OCI-LY1 (cell line): ENCODE measurements at regions not wholly inside any gene's neighbourhood (a gene's known extent, or its start where the extent isn't known, plus 50 kb on each side); places are given as distances from the start of the nearest gene placed in this dataset.

Source experiments
- H2AFZ ChIP-seq: fragments of 200-600 bp; sonication (generic), shearing (Covaris generic); 2 replicates; pipeline ENCODE4 v1.6.0; 2014; ENCODE audit warnings: antibody characterized with exemption, mild to moderate bottlenecking, low read length
- H3F3A ChIP-seq: fragments of 200-600 bp; sonication (generic), shearing (Covaris generic); 2 replicates; pipeline ENCODE4 v1.6.0; 2014; ENCODE audit warnings: mild to moderate bottlenecking, antibody characterized with exemption, low read length, moderate library complexity; ENCODE audit not compliant: insufficient read depth
- H3K27ac ChIP-seq: fragments of 200-600 bp; sonication (generic); 2 replicates; pipeline ENCODE4 v1.5.1; 2014; ENCODE audit warnings: low read length, mixed run types, mild to moderate bottlenecking, low read depth; ENCODE audit not compliant: poor library complexity, severe bottlenecking
- H3K27me3 ChIP-seq: fragments of 200-600 bp; sonication (generic); 2 replicates; pipeline ENCODE4 v1.6.0; 2014; ENCODE audit warnings: antibody characterized with exemption, mild to moderate bottlenecking, low read length, moderate library complexity; ENCODE audit not compliant: insufficient read depth
- H3K36me3 ChIP-seq: fragments of 200-600 bp; sonication (generic); 2 replicates; pipeline ENCODE4 v1.6.1; 2014; ENCODE audit warnings: mild to moderate bottlenecking, antibody characterized with exemption, low read length, moderate library complexity, mixed read lengths; ENCODE audit not compliant: insufficient read depth
- H3K4me1 ChIP-seq: fragments of 200-600 bp; sonication (generic); 2 replicates; pipeline ENCODE4 v1.5.1; 2014; ENCODE audit warnings: mild to moderate bottlenecking, low read length, moderate library complexity; ENCODE audit not compliant: insufficient read depth, severe bottlenecking
- H3K4me2 ChIP-seq: fragments of 200-600 bp; sonication (generic), shearing (Covaris generic); 2 replicates; pipeline ENCODE4 v1.6.1; 2014; ENCODE audit warnings: low read length
- H3K4me3 ChIP-seq: fragments of 200-600 bp; sonication (generic); 2 replicates; pipeline ENCODE4 v1.5.1; 2014; ENCODE audit warnings: low read length, low read depth, mild to moderate bottlenecking, mixed read lengths; ENCODE audit not compliant: poor library complexity, severe bottlenecking
- H3K79me2 ChIP-seq: fragments of 200-600 bp; shearing (Covaris generic); 2 replicates; pipeline ENCODE4 v1.6.1; 2016; ENCODE audit warnings: mixed run types, low read length, mixed read lengths; ENCODE audit not compliant: insufficient read depth
- H3K9ac ChIP-seq: fragments of 200-600 bp; sonication (generic), shearing (Covaris generic); 2 replicates; pipeline ENCODE4 v1.6.1; 2014; ENCODE audit warnings: mild to moderate bottlenecking, low read length, mixed read lengths
- H3K9me2 ChIP-seq: fragments of 200-600 bp; sonication (generic), shearing (Covaris generic); 2 replicates; pipeline ENCODE4 v1.6.1; 2014; ENCODE audit warnings: low read depth, mild to moderate bottlenecking, low read length, mixed read lengths
- H3K9me3 ChIP-seq: fragments of 200-600 bp; shearing (Covaris generic); 2 replicates; pipeline ENCODE4 v1.6.1; 2014; ENCODE audit warnings: low read length, mixed read lengths
- H4K20me1 ChIP-seq: fragments of 200-600 bp; sonication (generic), shearing (Covaris generic); 2 replicates; pipeline ENCODE4 v1.6.0; 2016; ENCODE audit warnings: mild to moderate bottlenecking, low read length; ENCODE audit not compliant: insufficient read depth
- CTCF ChIP-seq: fragments of 200-600 bp; sonication (generic), shearing (Covaris generic); IDR thresholded peaks from 2 replicates; pipeline ENCODE4 v1.5.1; 2017; ENCODE audit warnings: mild to moderate bottlenecking, antibody characterized with exemption, low read length, moderate library complexity, mixed read lengths
- EZH2 ChIP-seq: fragments of 200-600 bp; sonication (generic), shearing (Covaris generic); IDR thresholded peaks from 2 replicates; pipeline ENCODE4 v1.8.0; 2017; ENCODE audit warnings: borderline replicate concordance, mixed run types, mild to moderate bottlenecking, antibody characterized with exemption, low read length, moderate library complexity, mixed read lengths

DNA sequence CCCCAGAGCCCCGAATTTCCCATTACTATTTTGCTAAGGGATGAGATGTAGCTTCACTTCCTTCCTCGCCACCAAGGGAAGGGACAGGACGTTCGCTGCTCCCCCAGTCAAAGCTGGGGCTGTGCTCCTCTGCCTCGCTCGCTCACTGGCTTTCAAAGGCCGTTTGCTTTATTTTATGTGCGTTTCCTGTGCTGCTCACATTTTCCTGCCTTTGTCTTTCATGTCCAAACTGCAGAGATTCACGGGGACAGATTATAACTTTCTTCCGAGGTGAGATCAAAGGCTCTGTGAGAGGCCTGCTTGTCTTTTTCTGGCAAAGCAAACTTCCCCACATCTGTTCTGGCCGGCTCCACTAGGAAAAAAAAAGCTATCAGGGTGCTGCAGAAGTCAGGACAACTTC lies 76.0 kb upstream of the FZD10 start:
- Histone ChIP-seq H4K20me1 (no peaks in the 10 kb centered on the region), H3K4me3 (no peak overlapping the region), H3K4me1 (no peaks in the 10 kb centered on the region), H3K9ac (no peak overlapping the region), H3F3A (no peaks in the 10 kb centered on the region), H3K27ac (no peak overlapping the region), H3K4me2 (no peak overlapping the region), H3K9me2 (no peaks in the 10 kb centered on the region), H3K9me3 (no peaks in the 10 kb centered on the region), H3K79me2 (no peaks in the 10 kb centered on the region), H2AFZ (no peak overlapping the region), H3K27me3 (no peaks in the 10 kb centered on the region), H3K36me3 (no peaks in the 10 kb centered on the region)
- no peak for TF ChIP-seq EZH2
- no peak for TF ChIP-seq CTCF

- H3K9me2 ChIP-seq, result no peaks in the 10 kb centered on the region
- no peak overlapping the region for H3K4me3 ChIP-seq
- H2AFZ ChIP-seq, result no peak overlapping the region
- no peaks in the 10 kb centered on the region for H4K20me1 ChIP-seq
- H3K27ac ChIP-seq, result no peak overlapping the region
- H3K27me3 ChIP-seq, result no peaks in the 10 kb centered on the region
- no peak overlapping the region for H3K9ac ChIP-seq
- H3K36me3 ChIP-seq, result no peaks in the 10 kb centered on the region
- no peaks in the 10 kb centered on the region for H3K4me1 ChIP-seq
- H3K9me3 ChIP-seq, result no peaks in the 10 kb centered on the region
- no peaks in the 10 kb centered on the region for H3F3A ChIP-seq
- no peak overlapping the region for H3K4me2 ChIP-seq
- TF ChIP-seq EZH2, result no peak
- no peak for TF ChIP-seq CTCF
- H3K79me2 ChIP-seq, result no peaks in the 10 kb centered on the region
These were observed 75.5 kb upstream of the FZD10 start for GRCh38 chr12:130086797-130087196.

GRCh38 chr12:130087222-130087621 lies 75.0 kb upstream of the FZD10 start:
- TF ChIP-seq EZH2 (no peak), CTCF (no peak)
- H3K9ac ChIP-seq, result no peak overlapping the region
- H3K4me1 ChIP-seq, result no peaks in the 10 kb centered on the region
- H3K4me2 ChIP-seq, result no peak overlapping the region
- no peaks in the 10 kb centered on the region for H4K20me1 ChIP-seq
- H3K79me2 ChIP-seq, result no peaks in the 10 kb centered on the region
- no peaks in the 10 kb centered on the region for H3K9me2 ChIP-seq
- no peak overlapping the region for H2AFZ ChIP-seq
- no peak overlapping the region for H3K4me3 ChIP-seq
- H3K27ac ChIP-seq, result no peak overlapping the region
- H3K27me3 ChIP-seq, result no peaks in the 10 kb centered on the region
- H3F3A ChIP-seq, result no peaks in the 10 kb centered on the region
- H3K36me3 ChIP-seq, result no peaks in the 10 kb centered on the region
- H3K9me3 ChIP-seq, result no peaks in the 10 kb centered on the region
